ENCODE measurements at regions not wholly inside any gene's neighbourhood (a gene's known extent, or its start where the extent isn't known, plus 50 kb on each side); places are given as distances from the start of the nearest gene placed in this dataset.

DNA sequence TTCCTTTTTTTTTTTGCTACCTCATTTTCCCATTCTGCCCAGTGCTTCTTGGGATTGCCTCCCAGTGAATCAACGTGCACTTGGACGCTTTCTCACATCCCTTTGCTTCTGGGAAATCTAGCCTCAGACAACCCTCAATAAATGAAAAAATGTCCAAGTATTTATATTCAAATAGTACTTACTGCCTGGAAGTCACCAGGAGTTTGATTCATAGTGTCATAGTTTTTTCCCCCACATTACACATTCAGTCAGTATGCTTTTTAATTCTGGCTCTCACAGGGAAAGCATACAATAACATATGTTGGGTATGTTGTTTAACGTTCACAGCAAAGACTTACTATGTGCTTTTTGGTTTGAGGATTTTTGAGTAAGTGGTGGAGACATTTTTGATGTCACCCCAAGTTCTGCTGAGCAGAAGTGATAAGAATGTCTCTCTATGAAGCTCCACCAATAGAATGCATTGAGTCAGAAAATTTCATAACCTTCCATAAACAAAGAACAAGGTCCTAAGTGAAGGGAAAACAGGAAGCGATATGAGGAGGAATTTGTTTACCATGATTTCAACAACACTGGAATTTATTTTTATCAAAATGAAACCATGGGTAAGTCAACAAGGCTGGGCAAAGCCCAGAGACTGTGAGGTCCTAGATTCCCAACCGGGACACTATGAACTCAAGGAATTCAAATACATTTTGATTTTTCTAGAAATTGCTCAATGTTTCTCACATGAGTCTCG is 301.2 kb upstream of the BMP2 start:
- Histone ChIP-seq H3K27me3 (replicated peaks in 1 of 2; ENCODE audit: control insufficient read depth in 2 of 2, insufficient read depth in 2 of 2, low read length in 1 of 2) (no peaks in the 10 kb centered on the region), H4K20me1 (ENCODE audit: control insufficient read depth, insufficient read depth) (no peaks in the 10 kb centered on the region), H3K9me3 (replicated peaks; ENCODE audit: control insufficient read depth, insufficient read depth, low read length) (no peaks in the 10 kb centered on the region), H2AFZ (ENCODE audit: control insufficient read depth, low read depth, low read length) (no peak overlapping the region), H3K4me1 (ENCODE audit: control insufficient read depth, insufficient read depth, low read length) (no peaks in the 10 kb centered on the region), H3K36me3 (ENCODE audit: control insufficient read depth in 2 of 2, insufficient read depth in 2 of 2, low read length in 1 of 2) (no peaks in the 10 kb centered on the region), H3K79me2 (ENCODE audit: control insufficient read depth, insufficient read depth, low read length) (no peaks in the 10 kb centered on the region), H3K9ac (ENCODE audit: control insufficient read depth, insufficient read depth, low read length) (no peak overlapping the region), H3K27ac (ENCODE audit: control insufficient read depth, insufficient read depth) (no peak overlapping the region), H3K4me2 (ENCODE audit: control insufficient read depth, insufficient read depth) (no peak overlapping the region), H3K4me3 (no peak overlapping the region)
- intact Hi-C loops (cut with micrococcal nuclease; ENCODE audit: unreplicated experiment) (no loop called here), in situ Hi-C loops (cut with MboI) (no loop called here)
- no peak for DNase-seq (ENCODE audit: low read depth, low spot score)
- ChIA-PET RAD21 (ENCODE audit: unreplicated experiment) (no interaction called here), SMC1A (ENCODE audit: uncharacterized antibody, unreplicated experiment) (interaction anchor here (0.6 kb wide), 1 partner anchor 315 kb away, joined by 3 read pairs; no protein-coding TSS in a partner anchor), POLR2A (interaction anchor here (0.6 kb wide), 1 partner anchor 38 kb away, joined by 4 read pairs; no protein-coding TSS in a partner anchor), CTCF (no interaction called here)
- no peak for ATAC-seq
- 27% methylated on average over 6 of the region's 6 CpGs for WGBS (ENCODE audit: insufficient coverage, insufficient replicate concordance, low lambda C conversion rate, missing lambda C conversion rate)
- no peak for FAIRE-seq
- TF ChIP-seq, protein P1, sequence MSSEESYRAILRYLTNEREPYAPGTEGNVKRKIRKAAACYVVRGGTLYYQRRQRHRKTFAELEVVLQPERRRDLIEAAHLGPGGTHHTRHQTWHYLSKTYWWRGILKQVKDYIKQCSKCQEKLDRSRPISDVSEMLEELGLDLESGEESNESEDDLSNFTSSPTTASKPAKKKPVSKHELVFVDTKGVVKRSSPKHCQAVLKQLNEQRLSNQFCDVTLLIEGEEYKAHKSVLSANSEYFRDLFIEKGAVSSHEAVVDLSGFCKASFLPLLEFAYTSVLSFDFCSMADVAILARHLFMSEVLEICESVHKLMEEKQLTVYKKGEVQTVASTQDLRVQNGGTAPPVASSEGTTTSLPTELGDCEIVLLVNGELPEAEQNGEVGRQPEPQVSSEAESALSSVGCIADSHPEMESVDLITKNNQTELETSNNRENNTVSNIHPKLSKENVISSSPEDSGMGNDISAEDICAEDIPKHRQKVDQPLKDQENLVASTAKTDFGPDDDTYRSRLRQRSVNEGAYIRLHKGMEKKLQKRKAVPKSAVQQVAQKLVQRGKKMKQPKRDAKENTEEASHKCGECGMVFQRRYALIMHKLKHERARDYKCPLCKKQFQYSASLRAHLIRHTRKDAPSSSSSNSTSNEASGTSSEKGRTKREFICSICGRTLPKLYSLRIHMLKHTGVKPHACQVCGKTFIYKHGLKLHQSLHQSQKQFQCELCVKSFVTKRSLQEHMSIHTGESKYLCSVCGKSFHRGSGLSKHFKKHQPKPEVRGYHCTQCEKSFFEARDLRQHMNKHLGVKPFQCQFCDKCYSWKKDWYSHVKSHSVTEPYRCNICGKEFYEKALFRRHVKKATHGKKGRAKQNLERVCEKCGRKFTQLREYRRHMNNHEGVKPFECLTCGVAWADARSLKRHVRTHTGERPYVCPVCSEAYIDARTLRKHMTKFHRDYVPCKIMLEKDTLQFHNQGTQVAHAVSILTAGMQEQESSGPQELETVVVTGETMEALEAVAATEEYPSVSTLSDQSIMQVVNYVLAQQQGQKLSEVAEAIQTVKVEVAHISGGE (CRISPR knock-in tag; IDR thresholded peaks at IDR 0.05) = no peak
- no peak for TF ChIP-seq FOXM1 (IDR thresholded peaks at IDR 0.05; ENCODE audit: low read depth, low read length)
- BruUV-seq (replicated peaks) = no TSS peak

DNA sequence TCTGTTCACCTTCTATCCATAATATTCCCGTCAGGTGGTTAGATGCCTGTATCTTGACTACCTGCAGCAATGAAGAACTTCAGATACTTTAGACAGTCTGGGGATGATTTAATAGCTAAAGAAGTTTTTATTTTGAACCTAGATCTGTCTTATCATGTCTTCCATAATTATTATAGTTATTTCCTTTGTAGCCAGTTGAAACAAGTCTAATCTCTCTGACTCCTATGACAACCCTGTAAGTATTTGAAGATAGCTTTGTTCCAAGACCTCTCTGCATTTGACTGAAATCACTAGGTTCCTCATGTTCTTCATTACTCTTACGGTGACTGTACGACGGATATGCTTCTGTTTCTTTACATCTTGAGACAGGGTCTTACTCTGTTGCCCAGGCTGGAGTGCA is 316.6 kb upstream of the BMP2 start:
- Histone ChIP-seq H3K4me2 (ENCODE audit: control insufficient read depth, insufficient read depth) (no peak overlapping the region), H3K27me3 (replicated peaks in 1 of 2; ENCODE audit: control insufficient read depth in 2 of 2, insufficient read depth in 2 of 2, low read length in 1 of 2) (no peaks in the 10 kb centered on the region), H2AFZ (ENCODE audit: control insufficient read depth, low read depth, low read length) (no peak overlapping the region), H4K20me1 (ENCODE audit: control insufficient read depth, insufficient read depth) (no peaks in the 10 kb centered on the region), H3K27ac (ENCODE audit: control insufficient read depth, insufficient read depth) (no peak overlapping the region), H3K9ac (ENCODE audit: control insufficient read depth, insufficient read depth, low read length) (no peak overlapping the region), H3K79me2 (ENCODE audit: control insufficient read depth, insufficient read depth, low read length) (no peaks in the 10 kb centered on the region), H3K4me1 (ENCODE audit: control insufficient read depth, insufficient read depth, low read length) (no peaks in the 10 kb centered on the region), H3K9me3 (replicated peaks; ENCODE audit: control insufficient read depth, insufficient read depth, low read length) (no peaks in the 10 kb centered on the region), H3K36me3 (ENCODE audit: control insufficient read depth in 2 of 2, insufficient read depth in 2 of 2, low read length in 1 of 2) (no peaks in the 10 kb centered on the region), H3K4me3 (no peak overlapping the region)
- ChIA-PET CTCF (no interaction called here), POLR2A (no interaction called here), SMC1A (ENCODE audit: uncharacterized antibody, unreplicated experiment) (no interaction called here), RAD21 (ENCODE audit: unreplicated experiment) (no interaction called here)
- intact Hi-C loops (cut with micrococcal nuclease; ENCODE audit: unreplicated experiment) (no loop called here), in situ Hi-C loops (cut with MboI) (no loop called here)
- BruUV-seq (replicated peaks) = no TSS peak
- ATAC-seq = no peak
- 48% methylated on average over 4 of the region's 4 CpGs for WGBS (ENCODE audit: insufficient coverage, insufficient replicate concordance, low lambda C conversion rate, missing lambda C conversion rate)
- FAIRE-seq = no peak
- DNase-seq (ENCODE audit: low read depth, low spot score) = no peak
- TF ChIP-seq STAT1 (conservative IDR thresholded peaks at IDR 0.05) = no peak

Measured in GM12878 (cell line).